GM21737 (cell line): ENCODE measurements at regions not wholly inside any gene's neighbourhood (a gene's known extent, or its start where the extent isn't known, plus 50 kb on each side); places are given as distances from the start of the nearest gene placed in this dataset.
A peak's percentile ranks its signal among the peaks of the same experiment; 100 is the strongest.
"Not testable (repeated sequence)": the region's sequence is repeated elsewhere in the genome, so short reads cannot be mapped to it uniquely, and the experiment has no call there.

Experiments used
- ATAC-seq: cut with Tn5 transposase; IDR thresholded peaks from one replicate; pipeline ENCODE4 v1.9.1; 2021; ENCODE audit warnings: mild to moderate bottlenecking, moderate library complexity; ENCODE audit not compliant: unreplicated experiment

DNA sequence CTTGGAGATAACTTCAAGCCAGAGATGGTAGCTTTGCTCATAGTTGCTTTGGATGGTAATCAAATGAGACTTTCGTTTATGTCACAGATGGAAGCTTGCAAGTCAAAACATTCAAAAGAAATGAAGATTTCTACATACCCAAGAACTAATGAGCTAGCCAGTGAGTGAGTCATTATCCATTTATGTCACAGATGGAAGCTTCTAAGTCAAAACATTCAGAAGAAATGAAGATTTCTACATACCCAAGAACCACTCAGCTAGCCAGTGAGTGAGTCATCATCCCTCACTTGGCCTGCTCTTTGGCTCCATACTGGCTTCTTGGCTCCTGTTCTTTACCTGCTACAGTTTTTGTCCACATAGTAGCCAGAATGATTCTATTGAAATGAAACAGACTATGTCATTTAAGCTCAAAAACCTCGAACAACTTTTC, 559.8 kb upstream of the CBLB start:
- no peak for ATAC-seq

DNA sequence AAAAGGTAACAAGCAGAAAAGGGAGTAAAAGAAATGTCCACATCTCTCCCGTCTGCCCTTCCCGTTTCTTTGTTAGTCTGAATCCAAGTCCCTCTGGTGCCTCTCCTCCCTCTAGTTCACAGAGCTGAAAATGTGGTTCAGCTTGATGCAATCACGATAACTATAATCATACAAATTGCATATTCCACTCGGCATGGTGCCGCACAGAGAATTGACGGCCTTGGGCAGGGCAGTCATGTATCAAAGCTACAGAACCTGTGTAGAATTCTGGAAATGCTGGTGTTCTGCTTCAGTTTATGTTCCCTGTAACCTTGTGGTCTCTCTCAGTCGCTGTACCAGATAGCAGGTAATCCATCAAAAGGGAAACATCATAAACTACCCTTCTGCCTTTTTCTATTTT, 562.9 kb upstream of the CBLB start:
- no peak for ATAC-seq

DNA sequence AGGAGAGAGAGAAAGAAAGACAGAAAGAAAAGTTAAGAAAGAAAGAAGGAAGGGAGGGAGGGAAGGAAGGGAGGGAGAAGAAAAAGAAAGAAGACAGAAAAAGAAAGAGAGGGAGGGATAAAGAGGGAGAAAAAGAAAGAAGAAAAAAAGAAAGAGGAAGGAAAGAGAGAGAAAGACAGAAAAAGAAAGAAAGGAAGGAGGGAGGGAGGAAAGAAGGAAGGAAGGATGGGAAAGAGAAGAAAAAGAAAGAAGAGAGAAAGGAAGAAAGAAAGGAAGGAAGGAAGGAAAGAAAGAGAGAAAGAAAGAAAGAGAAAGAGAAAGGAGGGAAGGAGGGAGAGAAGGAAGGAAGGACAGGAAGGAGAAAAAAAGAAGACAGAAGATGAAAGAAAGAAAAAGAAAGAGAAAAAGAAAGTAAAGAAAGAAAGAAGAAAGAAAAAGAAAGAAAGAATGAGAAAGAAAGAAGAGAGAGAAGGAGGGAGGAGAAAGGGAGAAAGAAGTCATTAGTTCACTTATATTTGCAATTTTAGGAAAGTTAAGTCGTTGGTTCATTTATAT, 567.2 kb upstream of the CBLB start:
- no peak for ATAC-seq

DNA sequence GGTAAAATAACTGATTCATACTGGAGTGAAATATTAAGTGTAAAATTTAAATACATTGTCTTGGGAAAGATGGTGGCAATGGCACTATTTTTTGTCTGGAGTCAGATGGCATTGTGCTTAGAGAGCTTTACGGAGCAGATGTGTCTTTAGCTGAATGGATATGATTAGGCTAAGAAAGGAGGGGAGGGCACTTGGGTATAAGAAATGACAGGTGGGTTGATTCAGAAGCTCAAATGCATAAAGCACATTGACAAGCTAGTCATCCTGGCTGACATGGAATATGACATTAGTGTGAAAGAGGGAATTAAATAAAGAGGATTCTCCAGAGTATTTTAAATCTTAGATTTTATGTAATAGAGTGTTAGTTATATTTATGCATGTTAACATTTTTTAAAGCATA, 570.1 kb upstream of the CBLB start:
- ATAC-seq: no peak

DNA sequence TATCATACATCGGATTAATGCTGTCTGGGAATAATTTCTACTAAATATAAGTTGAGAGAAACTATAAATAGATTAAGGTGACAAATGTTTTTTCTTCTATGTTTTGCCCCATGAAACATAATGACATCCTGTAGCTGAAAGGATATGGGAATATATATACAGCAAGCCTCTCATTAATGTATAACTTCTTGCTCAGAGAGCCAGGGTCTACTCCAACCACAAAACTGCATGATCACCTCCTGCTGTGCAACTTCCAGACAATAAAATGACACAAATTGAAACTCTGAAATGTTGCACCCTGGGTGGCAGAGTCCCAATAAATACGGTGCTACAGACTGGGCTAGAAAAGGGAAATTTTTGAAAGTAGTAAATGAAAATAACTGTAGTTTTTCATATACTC, 571.9 kb upstream of the CBLB start:
- no peak for ATAC-seq

GRCh38 chr3:106446271-106446670, 577.5 kb upstream of the CBLB start:
- no peak for ATAC-seq

DNA sequence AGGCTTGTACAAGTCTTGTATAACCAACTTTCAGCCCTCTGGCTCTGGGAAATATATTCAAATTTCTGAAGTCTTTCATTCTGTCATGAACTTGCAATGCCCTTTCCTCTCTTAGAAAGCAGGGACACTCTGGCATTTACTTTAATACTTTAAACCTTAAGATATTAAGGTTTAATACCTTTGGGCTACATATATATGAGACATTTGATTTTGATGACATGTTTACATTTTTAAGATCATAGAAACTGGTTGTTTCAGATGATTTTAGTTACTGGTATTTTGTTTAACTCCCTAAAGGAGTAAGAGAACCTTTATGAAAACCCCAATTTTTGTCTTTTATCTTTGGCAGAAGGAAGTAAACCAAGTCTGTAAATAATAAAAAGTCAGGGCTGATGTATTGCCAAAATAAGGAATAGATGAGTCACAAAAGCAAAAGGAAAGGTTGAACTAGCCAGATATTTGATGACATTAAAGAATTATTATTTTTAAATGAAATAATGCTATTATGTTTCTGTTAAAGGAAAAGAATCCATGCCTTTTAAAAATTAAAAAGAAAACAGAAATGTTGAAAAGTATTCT, 579.0 kb upstream of the CBLB start:
- ATAC-seq: no peak

- ATAC-seq: not testable (repeated sequence)
Observed at GRCh38 chr3:106448372-106448966, 579.7 kb upstream of the CBLB start.

DNA sequence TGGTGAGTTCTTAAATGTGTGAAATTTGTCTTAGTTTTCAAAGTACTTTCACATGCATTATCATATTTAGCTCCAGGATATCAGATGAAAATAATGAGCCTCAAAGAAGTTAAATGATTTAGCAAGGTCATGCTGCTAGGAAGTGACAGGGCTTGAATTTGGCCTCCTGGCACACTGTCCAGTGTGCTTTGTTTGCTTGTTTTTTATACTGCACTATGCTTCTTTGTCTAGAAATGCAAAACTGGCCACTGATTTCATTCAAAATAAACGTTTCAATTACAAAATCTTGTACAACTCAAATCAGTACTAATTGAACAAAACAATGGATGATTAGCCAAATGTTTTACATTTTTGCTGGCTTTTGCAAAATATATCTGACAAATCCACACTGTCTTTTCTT, 583.3 kb upstream of the CBLB start:
- no peak for ATAC-seq

DNA sequence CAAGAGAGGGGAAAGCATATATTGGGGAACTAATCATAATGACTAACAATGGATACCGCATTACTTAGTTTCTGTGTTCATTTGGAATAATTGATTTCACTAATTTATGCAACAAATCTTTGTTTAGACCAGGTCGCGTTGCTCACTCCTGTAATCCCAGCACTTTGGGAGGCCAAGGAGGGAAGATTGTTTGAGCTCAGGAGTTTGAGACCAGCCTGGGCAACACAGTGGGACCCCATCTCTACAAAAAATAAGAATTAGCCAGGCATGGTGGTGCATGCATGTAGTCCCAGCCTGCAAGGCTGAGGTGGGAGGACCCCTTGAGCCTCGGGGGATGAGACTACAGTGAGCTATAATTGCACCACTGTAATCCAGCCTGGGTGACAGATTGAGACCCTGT, 585.7 kb upstream of the CBLB start:
- no peak for ATAC-seq

- ATAC-seq: peak; percentile 97
Observed at GRCh38 chr3:106457281-106458180, 588.7 kb upstream of the CBLB start.

- ATAC-seq: no peak
Observed at GRCh38 chr3:106458952-106459351, 590.1 kb upstream of the CBLB start.

DNA sequence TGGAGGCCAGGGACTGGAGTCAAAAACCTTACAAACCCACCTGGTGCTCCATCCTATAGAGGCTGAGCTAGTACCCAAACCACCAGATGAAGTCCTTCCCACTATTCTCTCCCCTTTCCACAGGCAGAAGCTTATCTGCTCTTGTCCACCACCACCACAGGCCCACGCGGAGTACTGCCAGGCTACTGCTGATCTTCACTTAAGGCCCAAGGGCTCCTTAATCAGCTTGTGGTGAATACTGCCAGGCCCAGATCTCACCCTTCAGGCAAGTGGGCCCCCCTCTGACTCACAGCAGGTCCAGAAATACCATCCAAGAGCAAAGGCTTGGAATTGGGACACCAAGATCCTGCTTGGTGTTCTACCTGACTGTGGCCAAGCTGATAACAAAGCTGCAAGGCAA, 598.1 kb upstream of the CBLB start:
- ATAC-seq: no peak

GRCh38 chr3:106473576-106474475, 605.0 kb upstream of the CBLB start:
- no peak for ATAC-seq

GRCh38 chr3:106482451-106482850, 613.6 kb upstream of the CBLB start:
- ATAC-seq: no peak

- no peak for ATAC-seq
Observed at GRCh38 chr3:106485217-106485616, 616.4 kb upstream of the CBLB start.

GRCh38 chr3:106485802-106486201, 617.0 kb upstream of the CBLB start:
- ATAC-seq: no peak

DNA sequence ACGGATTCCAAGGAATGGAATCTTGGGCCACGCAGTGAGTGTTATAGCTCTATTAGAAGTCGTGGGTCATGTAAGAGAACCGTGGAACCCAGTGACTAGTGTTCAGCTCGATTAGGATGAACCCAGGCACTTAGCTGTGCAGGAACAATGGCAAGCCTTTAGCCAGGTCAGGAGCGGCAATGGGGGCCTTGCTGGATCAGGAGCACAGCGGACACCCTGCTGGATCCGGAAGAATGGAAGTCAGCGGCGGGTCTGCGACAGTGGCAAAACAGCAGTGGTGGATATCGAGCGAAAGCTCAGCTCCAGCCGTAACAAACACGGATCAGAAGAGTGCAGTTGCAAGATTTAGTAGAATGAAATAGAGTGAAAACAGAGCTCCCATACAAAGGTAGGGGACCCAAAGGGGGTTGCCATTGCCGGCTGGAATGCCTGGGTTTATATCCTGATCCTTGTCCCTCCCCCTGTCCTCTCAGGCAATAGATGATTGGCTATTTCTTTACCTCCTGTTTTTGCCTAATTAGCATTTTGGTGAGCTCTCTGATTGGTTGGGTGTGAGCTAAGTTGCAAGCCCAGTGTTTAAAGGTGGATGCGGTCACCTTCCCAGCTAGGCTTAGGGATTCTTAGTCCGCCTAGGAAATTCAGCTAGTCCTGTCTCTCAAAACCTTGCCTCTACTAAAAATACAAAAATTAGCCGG, 618.3 kb upstream of the CBLB start:
- not testable (repeated sequence) for ATAC-seq

DNA sequence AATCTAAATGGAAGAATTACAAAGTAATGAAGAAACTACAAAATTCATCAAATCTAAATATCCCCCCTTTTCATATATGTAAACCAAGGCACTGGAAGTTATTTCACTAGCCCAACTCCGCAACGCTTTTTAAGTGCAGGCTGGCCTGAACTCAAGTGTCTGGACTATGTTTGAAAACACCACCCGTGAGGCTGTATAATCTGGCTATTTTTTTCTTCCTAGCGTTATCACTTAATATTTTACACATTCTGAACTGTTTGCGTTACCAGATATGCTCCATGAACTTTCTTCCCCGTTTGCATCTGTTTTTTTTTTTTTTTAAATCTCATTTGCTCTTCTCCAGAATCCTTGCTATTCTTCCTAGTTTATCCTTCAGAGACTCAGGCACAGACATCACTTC, 619.5 kb upstream of the CBLB start:
- ATAC-seq: no peak

DNA sequence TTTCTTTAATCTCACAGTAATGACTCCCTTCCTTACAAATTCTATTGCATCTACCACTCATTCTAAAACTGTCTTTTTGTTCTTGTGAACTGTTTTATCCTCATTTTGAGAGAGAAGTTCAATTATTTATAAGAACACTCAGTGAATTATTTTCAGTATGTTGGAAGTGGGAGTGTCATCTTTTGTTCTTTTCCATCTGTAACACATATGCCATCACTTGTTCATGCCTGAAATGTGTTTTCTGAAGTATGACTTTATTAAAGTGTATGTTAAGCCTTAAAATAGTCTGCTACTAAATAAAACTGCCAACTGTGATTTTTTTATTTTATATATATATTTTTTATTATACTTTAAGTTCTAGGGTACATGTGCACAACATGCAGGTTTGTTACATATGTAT, 623.0 kb upstream of the CBLB start:
- no peak for ATAC-seq
